EH (cell line): ENCODE measurements at regions not wholly inside any gene's neighbourhood (a gene's known extent, or its start where the extent isn't known, plus 50 kb on each side); places are given as distances from the start of the nearest gene placed in this dataset.

Experiments
- DNase-seq: peaks from one replicate; pipeline ENCODE4 v3.0.0-alpha.2; 2015; ENCODE audit warnings: low read depth

DNA sequence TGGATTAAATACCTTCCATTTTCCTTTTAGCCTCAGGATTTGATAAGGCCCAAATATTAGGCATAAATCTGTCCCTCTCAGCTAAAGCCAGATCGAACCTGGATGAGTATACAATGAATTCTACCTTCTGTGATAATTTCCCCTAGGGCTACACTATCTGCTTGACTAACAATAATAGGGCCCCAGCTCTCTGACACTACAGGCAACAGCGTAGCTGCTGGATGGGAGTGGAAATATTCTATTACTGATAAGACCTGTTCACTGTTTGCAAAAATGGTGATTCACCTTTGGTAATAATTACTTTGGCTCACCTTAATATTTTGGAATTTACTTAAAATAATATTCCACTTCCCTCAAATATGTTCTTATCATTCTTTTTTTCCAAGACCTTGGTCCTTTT, 644.2 kb upstream of the SEMA6A start:
- DNase-seq: no peak

GRCh38 chr5:117212866-117213265, 638.2 kb upstream of the SEMA6A start:
- DNase-seq: no peak

DNA sequence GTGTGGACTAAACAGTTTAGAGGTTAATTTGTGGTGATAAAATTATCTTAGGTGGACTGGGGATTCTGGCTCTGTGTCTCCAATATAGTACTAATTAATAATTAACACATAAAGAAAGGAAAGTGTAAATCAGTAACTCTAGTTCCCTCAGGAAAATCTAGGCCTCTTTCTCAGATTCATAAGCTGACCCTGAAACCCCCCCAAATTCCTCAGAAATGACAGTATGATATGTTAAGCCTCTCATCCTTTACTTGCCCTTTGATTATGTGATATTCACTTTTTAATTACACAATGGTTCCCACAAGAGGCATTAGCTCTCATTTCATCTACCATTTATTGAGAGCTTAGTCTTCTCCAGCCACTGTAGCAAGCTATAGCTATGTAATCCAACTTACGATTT, 636.2 kb upstream of the SEMA6A start:
- no peak for DNase-seq

- no peak for DNase-seq
Observed at GRCh38 chr5:117209479-117209878, 634.9 kb upstream of the SEMA6A start.

GRCh38 chr5:117207088-117207668, 632.6 kb upstream of the SEMA6A start:
- DNase-seq: no peak

DNA sequence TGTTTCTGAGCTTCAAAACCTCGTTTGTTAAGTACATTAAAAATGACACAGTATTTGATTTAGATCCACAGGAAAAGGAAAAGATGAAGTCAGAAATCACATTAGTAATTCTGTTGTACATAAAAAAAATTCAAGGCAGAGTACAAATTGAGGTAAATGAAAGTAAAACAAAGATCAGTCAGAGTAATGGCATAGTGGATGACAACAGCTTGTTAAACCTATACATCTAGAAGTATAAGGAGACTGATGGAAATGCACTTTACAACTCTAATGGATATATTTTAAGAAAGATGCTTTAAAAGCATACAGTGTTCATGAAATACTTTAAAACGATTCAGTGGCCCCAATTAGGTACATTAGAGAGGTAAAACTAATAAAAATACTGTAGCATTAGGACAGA, 631.3 kb upstream of the SEMA6A start:
- no peak for DNase-seq

DNA sequence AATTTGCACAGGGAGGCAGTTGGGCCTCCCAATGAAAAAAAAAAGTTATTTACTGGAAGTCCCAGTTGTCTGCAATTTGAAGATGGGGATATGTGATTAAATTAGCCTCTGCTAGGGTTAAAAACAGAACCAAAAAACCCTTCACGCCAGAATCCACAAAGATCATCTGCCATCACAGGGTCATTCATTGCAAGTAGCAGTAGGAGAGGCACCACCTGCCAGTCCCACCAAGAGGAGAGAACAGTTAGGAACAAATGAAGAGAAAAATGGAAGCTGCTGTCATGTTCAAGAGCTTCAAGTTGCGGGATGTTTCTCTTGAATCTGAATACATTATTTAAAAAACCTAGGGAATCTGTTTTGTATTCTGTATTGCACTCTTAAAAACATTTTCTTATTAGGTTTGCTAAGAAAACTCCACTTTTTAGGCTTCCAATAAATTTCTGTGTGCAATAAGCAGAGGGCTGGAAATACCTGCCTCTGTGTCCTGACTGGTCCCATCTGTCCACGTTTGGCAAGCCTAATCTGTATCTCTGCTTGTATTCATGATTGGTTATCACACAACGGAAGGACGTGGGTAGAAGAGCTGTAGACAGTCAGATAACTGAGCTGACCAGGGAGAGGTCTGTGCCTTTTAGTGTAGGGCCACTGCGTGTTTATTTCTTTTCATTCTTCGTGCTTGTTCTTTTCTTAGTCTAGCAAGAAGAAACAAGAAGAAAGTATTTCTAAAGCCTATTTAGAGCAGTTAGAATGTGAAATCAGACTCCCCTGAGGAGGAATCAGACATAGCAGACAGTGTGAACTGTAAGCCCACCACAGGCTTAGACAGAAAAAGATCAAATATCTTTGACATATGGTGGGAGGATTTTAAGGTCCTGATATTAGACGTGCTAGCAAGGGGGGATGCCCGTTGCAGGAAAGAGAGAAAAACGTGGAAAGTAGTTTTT, 630.6 kb upstream of the SEMA6A start:
- no peak for DNase-seq

DNA sequence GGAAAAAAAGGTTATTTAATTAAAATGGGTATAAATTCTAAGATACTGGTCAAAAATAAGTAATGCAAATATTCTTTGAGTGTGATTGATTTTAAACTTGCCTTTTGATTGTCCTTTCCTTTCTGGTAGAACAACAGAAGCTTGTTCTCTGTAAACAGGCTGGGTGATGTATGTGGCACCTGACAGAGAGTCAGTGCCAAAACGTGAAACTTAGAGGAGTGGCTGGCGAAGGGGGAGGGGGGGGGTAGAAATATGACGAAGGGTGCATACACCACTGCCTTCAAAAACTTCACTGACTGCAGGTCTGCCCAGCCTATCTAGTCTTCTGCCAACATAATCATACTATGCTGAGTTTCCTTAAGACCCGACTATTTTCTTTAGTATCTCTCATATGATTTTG, 629.8 kb upstream of the SEMA6A start:
- DNase-seq: no peak

GRCh38 chr5:117203584-117203983, 629.0 kb upstream of the SEMA6A start:
- no peak for DNase-seq

- DNase-seq: no peak
Observed at GRCh38 chr5:117201001-117201400, 626.4 kb upstream of the SEMA6A start.

- DNase-seq: no peak
Observed at GRCh38 chr5:117195076-117195475, 620.5 kb upstream of the SEMA6A start.

DNA sequence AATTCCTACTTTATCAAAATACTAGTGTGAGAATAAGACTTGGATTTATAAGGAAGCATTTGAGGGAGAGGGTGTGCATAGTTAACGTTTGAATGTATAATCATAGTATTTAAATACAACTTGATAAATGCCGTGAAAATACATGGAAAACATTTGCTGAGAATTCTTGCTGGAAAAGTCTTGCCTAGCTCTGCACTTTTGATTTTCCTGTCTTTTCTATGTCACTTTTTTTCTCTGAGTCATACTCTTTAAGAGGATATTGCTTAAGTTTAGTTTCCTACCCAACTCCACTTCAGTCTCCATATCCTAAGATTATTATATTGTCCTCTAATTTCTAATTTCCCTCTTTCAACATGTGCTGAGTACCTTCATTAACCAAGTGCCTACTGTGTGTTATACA, 616.6 kb upstream of the SEMA6A start:
- no peak for DNase-seq

DNA sequence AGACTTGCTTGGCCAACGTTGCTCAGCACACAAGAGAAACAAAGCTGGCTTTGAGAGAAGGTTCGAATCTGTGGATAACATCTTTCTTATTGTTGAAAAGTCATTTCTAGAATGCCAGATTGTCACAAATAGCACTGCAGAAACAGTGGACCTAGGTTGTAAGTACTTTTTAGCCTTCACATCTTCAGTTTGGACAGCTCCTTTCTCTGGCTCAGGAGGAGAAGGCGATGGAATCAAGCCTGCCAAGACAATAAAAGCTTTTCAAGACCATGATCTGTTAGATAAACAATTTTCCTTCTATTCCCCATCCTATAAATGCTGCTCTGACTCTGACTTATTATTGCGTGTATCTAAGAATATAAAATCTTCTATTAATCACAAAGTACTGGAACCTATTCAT, 615.2 kb upstream of the SEMA6A start:
- DNase-seq: no peak

DNA sequence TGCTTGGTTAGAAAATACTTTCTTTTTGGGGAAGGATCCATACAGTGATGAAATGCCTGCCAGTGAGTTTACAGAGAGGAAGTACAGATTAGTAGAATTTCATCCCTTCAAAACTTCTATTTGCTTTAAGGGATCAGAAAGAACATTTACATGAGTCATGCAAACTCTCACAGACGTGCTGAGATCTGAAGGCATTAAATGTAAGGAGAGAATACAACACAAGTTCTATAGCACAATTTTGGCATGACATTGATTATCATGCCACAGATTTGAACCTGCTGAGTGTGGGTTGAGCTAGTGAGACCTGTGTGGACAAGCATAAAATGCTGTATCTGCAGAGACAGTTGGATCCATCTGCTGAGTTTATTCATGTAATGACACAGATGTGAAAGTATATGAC, 613.6 kb upstream of the SEMA6A start:
- DNase-seq: no peak

DNA sequence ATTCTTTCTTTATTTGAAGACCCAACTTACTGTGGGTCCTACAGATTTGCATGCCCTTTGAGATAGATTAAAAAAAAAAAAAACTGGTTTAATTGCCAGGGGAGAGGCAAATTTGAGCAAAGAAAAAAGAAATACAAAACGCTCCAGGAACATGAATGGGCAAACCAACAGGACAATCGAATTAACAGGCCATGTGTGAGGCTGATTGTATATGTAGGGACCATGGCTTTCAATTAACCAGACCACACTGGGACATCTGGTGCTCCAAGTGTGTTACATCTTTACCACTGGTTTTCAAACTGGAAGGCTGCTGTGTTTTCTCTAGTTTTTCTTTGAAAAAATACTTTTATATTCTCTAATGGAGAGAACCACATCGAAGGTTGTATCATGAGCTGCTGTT, 612.1 kb upstream of the SEMA6A start:
- DNase-seq: no peak

- no peak for DNase-seq
Observed at GRCh38 chr5:117183326-117183725, 608.7 kb upstream of the SEMA6A start.

GRCh38 chr5:117182104-117182503, 607.5 kb upstream of the SEMA6A start:
- DNase-seq: no peak

DNA sequence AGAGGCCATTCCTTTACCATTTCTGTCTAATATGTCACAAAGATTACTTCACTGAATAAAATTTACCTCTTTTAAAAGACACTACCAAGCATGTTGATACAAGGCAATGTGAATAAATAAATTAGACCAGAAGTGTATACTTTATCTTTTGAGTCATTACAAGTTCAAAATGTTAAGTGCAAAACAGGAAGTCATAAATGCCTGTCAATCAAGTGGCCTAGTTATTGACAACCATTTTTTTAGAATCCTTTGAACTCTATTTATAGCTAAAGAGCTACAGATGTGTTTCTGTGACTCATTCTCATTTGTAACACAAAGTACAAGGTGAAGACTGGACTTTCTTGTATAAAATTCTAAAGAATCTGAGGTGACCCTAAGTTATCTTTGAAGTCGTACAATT, 602.7 kb upstream of the SEMA6A start:
- no peak for DNase-seq

- no peak for DNase-seq
Observed at GRCh38 chr5:117165068-117165467, 590.4 kb upstream of the SEMA6A start.

- no peak for DNase-seq
Observed at GRCh38 chr5:117161718-117162335, 587.2 kb upstream of the SEMA6A start.

- no peak for DNase-seq
Observed at GRCh38 chr5:117160391-117160790, 585.8 kb upstream of the SEMA6A start.

- DNase-seq: no peak
Observed at GRCh38 chr5:117149312-117149711, 574.7 kb upstream of the SEMA6A start.

DNA sequence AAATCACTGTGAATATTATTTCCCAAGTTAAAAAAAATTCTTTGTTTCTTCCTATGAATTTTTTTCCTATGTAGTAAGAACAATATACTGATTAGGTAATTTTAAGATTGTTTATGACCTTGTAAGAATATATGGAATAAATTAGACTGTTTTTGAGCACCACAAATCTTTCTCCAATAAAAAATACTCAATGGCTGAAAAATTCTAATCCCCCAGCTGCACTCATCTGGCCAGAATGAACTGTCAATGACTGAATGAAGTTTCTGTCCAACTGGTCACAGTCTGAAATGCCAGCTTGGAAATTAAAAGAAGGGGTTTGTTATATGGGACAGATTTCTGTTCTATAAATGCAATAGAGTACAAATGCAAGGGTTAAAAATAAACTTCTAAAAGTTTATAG, 569.5 kb upstream of the SEMA6A start:
- DNase-seq: no peak
